HuH-7 (cell line): ENCODE measurements at regions not wholly inside any gene's neighbourhood (a gene's known extent, or its start where the extent isn't known, plus 50 kb on each side); places are given as distances from the start of the nearest gene placed in this dataset.

Source experiments
- DNase-seq: peaks from one replicate; pipeline ENCODE4 v3.0.0; 2011; ENCODE audit warnings: low spot score

GRCh38 chr18:45527891-45528290 lies 87.4 kb upstream of the SLC14A2 start:
- DNase-seq, result no peak

- no peak for DNase-seq
Measured at GRCh38 chr18:45528712-45529336, 86.5 kb upstream of the SLC14A2 start.

GRCh38 chr18:45538444-45538843 lies 76.8 kb upstream of the SLC14A2 start:
- DNase-seq, result no peak

- no peak for DNase-seq
Measured at GRCh38 chr18:45539491-45539891, 75.8 kb upstream of the SLC14A2 start.

- no peak for DNase-seq
Measured at GRCh38 chr18:45540125-45540524, 75.2 kb upstream of the SLC14A2 start.

- peak; percentile 16 for DNase-seq
Measured at GRCh38 chr18:45541421-45541820, 73.9 kb upstream of the SLC14A2 start.

GRCh38 chr18:45542043-45542442 lies 73.2 kb upstream of the SLC14A2 start:
- no peak for DNase-seq

- DNase-seq, result no peak
Measured at GRCh38 chr18:45547910-45548309, 67.4 kb upstream of the SLC14A2 start.

- DNase-seq, result peak; percentile 28
Measured at GRCh38 chr18:45548614-45549013, 66.7 kb upstream of the SLC14A2 start.

GRCh38 chr18:45549290-45549689 lies 66.0 kb upstream of the SLC14A2 start:
- DNase-seq, result no peak

- DNase-seq, result no peak
Measured at GRCh38 chr18:45551142-45551815, 64.0 kb upstream of the SLC14A2 start.

- no peak for DNase-seq
Measured at GRCh38 chr18:45553723-45554388, 61.4 kb upstream of the SLC14A2 start.

GRCh38 chr18:45554389-45554737 lies 60.9 kb upstream of the SLC14A2 start:
- DNase-seq, result no peak

GRCh38 chr18:45556222-45556621 lies 59.1 kb upstream of the SLC14A2 start:
- no peak for DNase-seq

GRCh38 chr18:45557287-45557686 lies 58.0 kb upstream of the SLC14A2 start:
- DNase-seq, result no peak

GRCh38 chr18:45557779-45558178 lies 57.5 kb upstream of the SLC14A2 start:
- no peak for DNase-seq

GRCh38 chr18:45559258-45559657 lies 56.0 kb upstream of the SLC14A2 start:
- DNase-seq, result no peak

- DNase-seq, result no peak
Measured at GRCh38 chr18:45560870-45561269, 54.4 kb upstream of the SLC14A2 start.

- no peak for DNase-seq
Measured at GRCh38 chr18:45562567-45563479, 52.5 kb upstream of the SLC14A2 start.

- no peak for DNase-seq
Measured at GRCh38 chr18:45565280-45565970, 49.9 kb upstream of the SLC14A2 start.
